DMS114 treated with DMSO at 0.1 percent for 48 hours (cell line): ENCODE measurements at regions not wholly inside any gene's neighbourhood (a gene's known extent, or its start where the extent isn't known, plus 50 kb on each side); places are given as distances from the start of the nearest gene placed in this dataset.
"Not testable (repeated sequence)": the region's sequence is repeated elsewhere in the genome, so short reads cannot be mapped to it uniquely, and the experiment has no call there.

Experiments
- DNase-seq: peaks from one replicate; lab custom pipeline; 2025; ENCODE audit not compliant: unreplicated experiment; lab: John Stamatoyannopoulos, UW

DNA sequence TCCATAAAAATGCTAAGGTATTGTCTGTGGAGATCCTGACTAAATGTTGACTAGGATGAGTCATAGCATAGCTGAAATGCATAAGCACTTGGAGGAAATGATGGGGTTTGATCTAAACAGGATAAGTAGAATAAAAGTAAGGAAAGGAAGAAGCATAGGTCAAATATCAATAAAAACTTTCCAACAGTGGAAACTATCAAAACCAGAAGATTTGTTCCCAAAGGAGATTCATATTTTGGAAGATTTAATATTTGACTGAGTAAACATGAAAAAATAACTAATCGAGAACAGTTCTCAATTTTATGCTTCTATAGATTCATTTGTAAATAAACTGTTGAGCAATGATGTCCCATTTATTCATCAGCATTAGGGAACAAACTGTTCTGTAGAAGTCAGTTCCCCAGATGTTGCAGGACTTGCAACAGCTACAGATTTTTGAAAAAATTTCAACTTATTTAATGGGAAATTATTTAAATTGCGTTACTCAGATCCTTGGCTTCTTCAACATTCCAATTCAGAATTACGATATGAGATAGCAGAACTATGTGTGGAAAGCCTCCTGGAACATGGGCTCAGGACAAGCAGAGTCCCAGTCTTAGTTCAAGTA lies 133.7 kb upstream of the TBX18 start:
- DNase-seq = no peak

DNA sequence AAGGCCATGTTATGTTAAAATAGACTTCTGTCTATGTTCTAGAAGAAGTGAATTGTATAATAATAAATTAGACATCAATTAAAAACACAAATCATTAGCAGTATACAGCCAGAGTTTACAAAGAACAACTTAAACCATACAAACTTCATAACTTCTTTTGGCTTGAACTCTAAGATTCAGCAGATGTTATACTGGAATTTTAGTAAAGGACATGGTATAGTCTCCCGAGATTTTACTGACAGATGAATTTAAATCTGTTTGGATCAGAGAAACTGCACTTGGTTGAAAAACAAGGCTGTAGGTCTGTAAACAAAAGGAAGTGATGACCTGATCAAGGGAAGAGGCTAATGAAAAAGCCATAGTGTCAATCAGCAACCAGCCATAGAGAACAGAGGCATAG lies 132.6 kb upstream of the TBX18 start:
- no peak for DNase-seq

DNA sequence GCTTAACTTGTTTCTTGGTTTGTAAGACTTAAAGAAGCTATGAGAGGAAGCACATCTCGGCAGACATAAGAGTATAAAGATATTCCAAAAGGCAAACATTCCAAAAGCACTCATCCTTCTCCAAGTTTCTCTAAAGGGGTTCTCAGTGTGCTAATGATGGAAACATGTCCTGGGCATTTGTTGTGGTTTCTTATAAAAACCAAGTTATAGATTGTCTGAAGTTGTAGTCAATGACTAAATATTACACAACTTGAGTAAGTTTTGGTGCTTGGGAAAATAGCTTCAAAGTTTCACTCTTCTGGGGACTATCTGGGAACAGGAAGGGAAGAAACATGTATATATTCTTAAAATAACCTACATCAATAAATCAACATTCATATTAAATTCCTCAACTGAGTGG lies 128.3 kb upstream of the TBX18 start:
- DNase-seq = no peak

DNA sequence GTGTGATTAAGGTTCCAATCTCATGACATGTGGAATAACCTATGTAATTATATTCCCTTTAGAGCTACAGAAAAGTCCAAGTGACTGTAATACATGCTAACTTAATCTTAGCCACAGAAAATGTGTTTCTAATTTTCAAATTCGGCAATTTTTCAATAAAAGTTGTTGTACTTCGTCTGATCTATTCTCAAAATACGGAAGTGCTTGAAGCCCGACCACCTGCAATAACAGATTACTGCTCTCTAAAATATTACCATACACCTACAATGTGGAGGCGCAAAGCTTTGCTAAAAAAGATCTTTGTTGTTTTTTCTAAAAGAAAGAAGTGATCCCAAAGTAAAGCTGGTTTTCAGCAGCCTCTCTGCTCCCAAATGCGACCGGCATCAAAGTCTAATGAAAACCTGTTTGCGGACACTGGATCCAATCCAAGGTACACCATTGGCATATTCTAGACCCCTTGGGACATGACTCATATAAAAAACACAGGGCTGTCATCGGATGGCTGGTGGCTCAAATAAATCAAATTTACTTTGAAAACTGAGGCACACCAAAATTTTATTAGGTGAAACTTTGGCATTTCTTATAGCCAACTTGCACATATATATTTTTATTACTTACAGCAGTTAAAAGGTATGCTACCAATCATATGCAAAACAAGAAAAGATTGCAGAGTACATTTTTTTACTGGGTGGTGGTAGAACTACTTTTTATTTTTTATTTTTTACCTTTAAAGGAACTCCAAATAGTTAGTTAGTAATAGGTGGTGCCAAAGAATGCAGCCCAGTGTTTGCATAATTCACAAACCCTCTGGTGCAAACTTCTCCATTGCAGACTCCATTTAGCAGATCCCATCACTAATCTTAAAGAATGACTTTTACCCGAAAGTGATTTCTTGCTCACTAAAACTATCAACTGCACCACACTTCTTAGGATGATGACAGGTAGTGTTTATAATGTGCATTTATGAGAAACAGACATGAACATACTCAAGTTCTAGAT lies 118.7 kb upstream of the TBX18 start:
- no peak for DNase-seq

DNA sequence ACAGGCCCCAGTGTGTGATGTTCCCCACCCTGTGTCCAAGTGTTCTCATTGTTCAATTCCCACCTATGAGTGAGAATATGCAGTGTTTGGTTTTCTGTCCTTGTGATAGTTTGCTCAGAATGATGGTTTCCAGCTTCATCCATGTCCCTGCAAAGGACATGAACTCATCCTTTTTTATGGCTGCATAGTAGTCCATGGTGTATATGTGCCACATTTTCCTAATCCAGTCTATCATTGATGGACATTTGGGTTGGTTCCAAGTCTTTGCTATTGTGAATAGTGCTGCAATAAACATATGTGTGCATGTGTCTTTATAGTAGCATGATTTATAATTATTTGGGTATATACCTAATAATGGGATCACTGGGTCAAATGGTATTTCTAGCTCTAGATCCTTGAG lies 115.0 kb upstream of the TBX18 start:
- not testable (repeated sequence) for DNase-seq

DNA sequence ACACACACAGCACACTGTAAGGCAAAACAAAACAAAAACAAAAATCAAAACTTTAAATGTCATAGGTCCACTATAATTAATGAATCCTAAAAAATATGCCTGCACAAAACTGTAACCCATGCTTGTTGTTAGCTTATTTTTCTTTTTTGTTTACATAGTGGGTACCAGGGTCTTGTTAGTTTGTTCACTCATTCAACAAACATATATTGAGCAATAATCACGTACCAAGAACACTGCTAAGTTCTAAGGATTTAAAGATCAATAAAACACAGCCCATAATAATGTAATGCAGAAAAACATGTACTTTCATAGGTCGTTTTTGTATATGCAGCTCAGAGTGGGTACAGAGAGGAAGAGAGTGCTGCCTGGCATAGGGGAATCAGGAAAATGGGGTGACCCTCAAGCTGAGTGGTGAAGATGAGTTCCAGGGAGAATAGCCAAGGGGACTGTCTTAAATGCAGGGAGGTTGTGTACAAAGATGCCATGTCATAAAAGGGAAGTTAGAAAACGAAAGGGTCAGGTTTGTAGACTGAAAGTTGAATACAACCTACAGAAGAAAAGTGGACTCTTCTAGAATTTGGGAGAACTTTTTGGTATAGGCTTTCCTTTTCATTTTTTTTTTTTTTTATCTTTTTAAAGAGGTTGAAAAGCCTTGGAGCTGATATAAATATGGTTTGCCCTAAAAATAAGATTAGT lies 113.3 kb upstream of the TBX18 start:
- DNase-seq = no peak

DNA sequence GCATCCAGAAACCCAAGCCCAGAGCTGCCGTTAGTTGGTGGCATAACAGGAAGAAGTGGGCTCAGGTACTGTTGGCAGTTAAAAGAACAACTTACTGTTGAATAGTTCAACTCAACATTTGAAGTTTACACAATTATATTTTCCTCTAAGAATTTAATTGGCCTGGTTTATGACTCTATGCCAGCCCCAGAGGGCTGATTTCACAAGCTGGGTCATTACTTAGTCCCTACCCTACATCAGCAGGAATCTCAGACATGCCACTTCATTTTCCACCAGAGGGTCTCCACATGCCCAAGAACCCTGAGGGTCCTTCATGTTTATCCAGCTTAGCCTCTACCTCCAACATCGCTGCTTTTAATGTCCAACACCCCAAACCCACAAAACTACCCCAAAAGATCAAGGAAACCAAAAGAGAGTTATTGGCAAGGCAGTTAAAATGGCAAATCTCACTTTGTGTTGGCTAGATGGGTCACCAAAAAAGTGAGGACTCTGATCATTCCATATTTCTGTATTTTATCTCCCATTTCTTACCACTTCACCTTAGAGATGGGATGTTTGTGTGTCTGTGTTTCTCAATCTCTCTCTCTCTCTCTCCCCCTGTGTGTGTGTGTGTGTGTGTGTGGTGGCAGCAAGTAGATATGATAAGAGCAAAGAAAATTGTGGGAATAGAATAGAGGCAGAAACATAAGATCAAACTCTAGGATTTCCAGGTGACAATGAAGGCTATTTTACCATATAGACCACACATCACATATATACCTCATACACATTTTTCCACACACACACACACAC lies 112.5 kb upstream of the TBX18 start:
- no peak for DNase-seq

DNA sequence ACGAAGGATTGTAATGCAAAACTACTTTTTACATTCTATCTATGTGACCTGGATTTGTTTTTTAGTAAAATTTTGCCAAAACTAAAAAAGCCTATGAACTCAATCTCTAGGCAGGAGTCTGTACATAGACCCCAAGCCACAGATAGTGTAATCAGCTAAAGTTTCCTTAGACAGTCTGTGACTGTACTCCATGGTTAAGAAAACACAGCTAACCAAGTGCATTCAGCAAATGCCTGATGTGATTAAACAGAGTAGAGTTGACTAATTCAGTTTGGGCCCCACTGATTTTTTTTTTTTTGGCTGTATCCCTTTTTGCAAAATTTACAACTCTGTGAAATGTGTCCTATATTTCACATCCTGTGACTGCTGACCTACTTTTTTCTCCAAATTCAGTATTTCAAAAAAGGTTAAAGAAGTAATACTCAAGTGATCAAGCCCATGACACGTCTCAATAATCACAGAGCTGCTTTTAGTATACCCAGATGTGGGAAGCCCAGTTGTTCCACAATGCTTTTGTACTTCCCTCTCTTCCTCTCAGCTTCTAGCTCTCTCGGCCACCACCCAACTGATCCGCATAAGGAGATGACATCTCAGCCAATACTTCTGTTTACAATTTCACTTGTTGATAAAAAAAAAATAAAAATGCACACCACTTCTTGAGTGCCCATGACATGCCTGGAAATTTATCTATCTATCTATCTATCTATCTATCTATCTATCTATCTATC lies 108.8 kb upstream of the TBX18 start:
- no peak for DNase-seq

DNA sequence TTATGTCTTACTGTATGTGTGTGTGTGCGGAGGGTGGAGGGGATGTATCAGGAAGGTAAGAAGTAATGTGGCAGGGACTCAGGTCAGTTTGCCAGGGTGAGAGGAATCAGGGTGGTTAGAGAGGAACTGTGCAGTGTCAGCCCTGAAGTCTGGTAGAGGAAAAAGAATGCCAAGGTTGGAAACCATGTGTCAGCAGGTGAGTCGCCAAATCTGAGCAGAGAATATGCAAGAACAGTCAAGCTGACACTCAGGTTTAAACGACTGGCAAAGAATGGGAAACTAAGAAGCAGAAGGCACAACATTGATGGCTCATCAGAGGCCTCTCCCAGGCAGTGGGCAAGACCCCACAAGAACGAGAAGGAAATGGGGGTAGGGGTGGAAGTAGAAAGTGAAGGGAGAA lies 107.5 kb upstream of the TBX18 start:
- no peak for DNase-seq

DNA sequence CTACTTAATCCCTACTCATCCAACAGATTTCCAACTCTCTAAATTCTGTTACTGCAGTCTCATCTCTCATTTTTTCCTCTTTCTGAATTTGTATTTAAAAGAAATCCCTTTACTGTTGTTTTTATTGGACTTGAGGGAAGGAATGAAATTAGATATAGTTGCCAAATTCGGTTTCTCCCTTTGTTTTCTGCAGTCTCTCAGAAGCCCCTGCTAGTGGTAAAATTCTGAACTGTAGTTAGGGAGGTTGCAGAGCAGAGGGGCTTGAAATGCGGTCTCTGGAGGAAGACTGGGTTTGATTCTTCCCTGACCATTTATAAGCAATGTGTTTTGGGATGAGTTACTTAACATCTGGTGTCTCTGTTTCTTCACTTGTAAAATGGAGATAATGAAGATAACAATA lies 106.3 kb upstream of the TBX18 start:
- DNase-seq = no peak

DNA sequence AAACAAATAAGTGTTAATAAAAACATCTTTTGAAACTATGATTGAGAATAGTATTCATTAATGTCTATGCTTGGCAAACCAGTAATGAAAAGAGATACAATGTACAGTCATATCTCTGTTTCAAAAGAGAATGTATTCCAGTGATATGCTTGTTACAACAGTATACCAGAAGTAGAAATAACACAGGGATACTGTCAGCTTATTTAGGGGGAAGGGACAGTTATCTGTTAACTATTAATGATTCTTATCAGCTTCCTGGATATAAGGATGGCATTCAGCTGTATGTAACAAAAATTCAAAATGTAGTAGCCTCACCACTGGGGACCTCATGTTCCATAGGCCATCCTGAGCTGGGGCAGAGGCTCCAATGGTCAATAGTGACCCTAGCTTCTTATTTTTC lies 103.8 kb upstream of the TBX18 start:
- no peak for DNase-seq

DNA sequence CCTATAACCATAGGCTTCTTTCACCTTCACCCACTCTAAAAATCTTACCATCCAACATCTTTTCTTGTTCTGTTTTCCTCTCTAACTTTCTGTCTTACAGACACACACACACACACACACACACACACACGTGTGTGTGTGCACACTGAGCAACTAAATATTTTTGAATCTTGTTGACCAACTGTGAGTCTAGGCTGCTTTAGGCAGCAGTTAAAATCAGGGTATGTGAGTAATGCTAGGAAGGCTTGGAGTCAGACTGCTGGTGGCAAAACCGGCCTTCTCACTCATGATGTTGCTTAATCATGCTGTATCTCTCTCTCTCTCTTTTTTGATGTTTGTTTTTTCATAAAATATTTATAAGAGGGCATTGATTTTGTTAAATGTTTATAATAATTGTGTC lies 103.1 kb upstream of the TBX18 start:
- no peak for DNase-seq

DNA sequence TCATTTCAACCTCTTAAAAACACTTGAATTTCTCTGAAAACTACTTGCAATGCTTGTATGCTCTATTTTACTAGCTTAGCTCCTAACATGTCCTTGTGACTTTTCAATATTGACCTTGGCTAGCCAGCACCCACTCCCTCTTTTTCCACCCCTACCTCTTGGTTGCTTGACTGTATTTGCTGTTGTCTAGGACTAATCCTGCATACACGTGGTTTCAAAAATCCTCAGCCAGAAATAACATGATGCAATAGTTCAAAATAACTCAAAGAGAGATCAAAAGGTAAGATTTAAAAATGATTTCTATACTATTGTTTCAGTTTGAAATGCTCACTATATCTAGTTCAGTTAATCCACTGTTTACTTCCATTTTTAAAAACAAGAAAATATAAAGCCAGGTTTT lies 102.3 kb upstream of the TBX18 start:
- no peak for DNase-seq

DNA sequence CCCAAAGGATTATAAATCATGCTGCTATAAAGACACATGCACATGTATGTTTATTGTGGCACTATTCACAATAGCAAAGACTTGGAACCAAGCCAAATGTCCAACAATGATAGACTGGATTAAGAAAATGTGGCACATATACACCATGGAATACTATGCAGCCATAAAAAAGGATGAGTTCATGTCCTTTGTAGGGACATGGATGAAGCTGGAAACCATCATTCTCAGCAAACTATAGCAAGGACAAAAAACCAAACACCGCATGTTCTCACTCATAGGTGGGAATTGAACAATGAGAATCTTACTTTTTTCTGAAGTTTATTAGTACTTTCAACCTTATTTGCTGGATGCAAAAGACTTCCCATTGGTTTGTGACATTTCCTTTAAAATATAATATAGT lies 101.0 kb upstream of the TBX18 start:
- not testable (repeated sequence) for DNase-seq

DNA sequence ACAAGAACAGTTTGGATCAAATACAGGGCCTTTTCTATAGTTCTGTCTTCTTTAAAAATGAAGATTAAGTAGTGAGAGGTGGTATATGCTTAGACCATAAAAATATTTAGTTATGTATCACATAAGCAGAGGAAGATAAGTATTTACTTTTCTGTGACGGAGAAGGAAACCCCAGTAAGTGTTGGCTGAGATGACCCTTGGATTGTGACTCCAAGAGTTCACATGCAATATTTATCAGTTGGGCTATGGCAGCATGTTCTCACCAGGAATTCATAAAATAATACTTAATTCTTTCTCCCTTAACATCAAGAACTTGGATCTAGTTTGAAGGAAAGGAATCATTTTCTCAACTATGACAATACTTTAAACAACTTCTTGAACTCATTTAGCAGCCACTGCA lies 98.4 kb upstream of the TBX18 start:
- no peak for DNase-seq

DNA sequence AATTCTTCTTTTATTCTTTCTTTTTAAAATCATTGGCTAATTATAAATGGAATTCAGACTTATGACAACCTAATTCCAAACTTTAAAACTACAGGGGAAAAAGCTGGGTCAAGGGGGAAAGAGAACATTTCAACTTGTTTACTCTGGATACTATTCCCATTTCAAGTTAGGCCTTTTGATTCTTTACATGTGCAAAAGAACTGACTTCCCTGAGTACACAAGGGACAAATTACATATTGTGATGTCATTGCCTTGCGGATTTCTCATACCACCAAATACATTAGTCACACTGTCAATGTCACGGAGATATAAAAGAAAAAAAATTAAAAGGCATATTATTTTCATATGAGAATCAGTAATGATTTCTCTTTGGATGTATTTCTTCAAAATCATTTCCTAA lies 96.5 kb upstream of the TBX18 start:
- no peak for DNase-seq

DNA sequence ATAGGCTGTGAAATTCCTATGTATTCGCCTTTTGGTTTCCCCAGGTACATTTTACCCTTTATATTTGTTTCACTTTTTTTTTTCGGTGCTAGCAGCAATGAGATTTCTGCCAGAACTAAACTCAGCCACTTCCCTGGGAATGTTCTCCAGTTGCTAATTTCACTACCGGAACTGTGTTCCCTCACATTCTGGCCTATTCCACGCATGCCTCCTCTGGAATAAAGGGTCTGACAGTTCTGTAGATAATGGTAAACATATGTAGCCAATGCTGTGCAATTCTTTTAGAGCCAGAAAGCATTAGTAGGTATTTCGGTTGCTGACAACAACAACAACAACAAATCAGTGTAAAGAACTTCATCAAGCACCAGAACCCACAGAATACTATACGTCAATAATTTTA lies 96.1 kb upstream of the TBX18 start:
- no peak for DNase-seq

DNA sequence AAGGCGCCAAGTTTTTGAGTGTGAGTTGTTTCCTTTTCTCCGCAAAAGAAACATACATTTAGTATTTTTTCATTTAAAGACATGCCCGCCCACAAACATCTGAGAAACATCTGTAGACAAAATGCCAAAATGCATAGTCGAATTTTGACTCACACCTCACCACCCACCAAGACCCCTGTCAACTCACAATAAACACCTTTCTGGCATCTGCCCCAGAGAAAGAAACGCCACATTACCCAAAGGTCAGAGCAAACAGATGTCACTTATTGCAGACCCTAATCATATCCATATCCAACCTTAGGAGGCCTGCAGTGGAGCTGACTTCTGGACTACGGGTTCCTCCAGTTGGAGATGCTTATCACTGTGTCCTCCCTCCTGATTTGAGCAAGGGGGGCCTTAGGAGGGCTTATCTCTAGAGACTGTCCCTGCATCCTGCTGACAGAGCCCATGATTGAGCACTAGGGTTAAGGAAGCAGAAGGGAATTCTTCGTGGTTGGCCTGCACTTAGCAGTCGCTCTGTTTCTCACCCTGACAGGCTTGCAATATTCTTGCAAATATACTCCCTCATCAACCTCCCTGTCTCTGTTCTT lies 90.5 kb upstream of the TBX18 start:
- no peak for DNase-seq

DNA sequence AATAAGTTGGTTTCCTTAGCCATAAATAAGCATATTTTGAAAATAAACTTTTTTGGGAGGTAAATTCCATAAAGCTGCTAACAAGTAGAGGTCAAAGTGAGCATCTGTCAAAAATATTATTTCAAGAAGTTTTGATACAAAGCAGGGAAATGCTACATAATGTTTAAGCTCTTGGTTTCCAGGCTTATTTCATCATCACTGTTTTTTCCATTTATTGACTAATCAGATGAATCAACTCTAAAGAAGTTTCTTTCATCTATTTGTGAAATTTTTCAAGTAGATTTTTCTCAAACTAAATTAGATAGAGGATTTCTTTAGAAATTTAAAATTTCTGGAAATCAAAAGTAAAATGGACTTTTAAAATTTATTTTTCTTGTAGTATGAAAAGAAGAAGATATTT lies 89.5 kb upstream of the TBX18 start:
- no peak for DNase-seq

DNA sequence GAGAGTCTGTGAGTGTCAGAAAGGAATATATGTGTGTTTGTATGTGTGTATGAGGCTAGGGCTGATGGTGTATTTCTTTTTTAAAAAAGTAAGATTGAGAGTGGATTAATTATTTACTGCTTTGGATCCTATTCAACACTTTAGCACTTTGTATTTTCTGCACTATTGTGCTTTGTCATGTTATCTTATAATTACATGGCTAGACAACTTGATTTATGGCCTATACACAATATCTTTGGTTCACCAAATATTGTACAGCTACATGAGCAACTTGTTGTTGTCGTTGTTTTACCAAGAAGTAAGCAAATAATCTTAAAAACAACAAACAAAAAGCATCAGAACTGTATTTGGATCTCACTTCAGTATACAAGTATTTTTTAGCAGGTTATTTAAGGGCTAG lies 84.6 kb upstream of the TBX18 start:
- no peak for DNase-seq
